ENCODE measurements at regions not wholly inside any gene's neighbourhood (a gene's known extent, or its start where the extent isn't known, plus 50 kb on each side); places are given as distances from the start of the nearest gene placed in this dataset.

GRCh38 chr4:176492646-176493302 is 173.0 kb downstream of the SPCS3 start:
- Histone ChIP-seq H3K4me1 (ENCODE audit: control insufficient read depth in 1 of 2, insufficient read depth in 2 of 2, low read length in 2 of 2) (no peaks in the 10 kb centered on the region), H3K27ac (ENCODE audit: low read depth, low read length) (no peak overlapping the region), H3K4me3 (replicated peaks in 1 of 2; ENCODE audit: low read depth in 1 of 2, low read length in 2 of 2) (no peak overlapping the region), H2AFZ (ENCODE audit: low read depth, low read length, poor library complexity, severe bottlenecking) (no peak overlapping the region), H3K79me2 (ENCODE audit: insufficient read depth, low read length) (no peaks in the 10 kb centered on the region), H4K20me1 (ENCODE audit: insufficient read depth) (no peaks in the 10 kb centered on the region), H3K4me2 (ENCODE audit: low read length) (no peak overlapping the region), H3K9me2 (ENCODE audit: insufficient read depth) (no peaks in the 10 kb centered on the region), H3K9me3 (ENCODE audit: control insufficient read depth in 1 of 2, insufficient read depth in 1 of 2, low read depth in 1 of 2, low read length in 2 of 2) (no peaks in the 10 kb centered on the region), H3K36me3 (ENCODE audit: control insufficient read depth in 1 of 2, insufficient read depth in 2 of 2, low read length in 2 of 2) (no peaks in the 10 kb centered on the region), H3K27me3 (ENCODE audit: insufficient read depth, low read length) (no peaks in the 10 kb centered on the region), H3K9ac (ENCODE audit: low read length) (no peak overlapping the region)
- no peak for ATAC-seq
- no TSS peak for BruUV-seq (replicated peaks)
- intact Hi-C loops (cut with micrococcal nuclease), result no loop called here
- DNase-seq (ENCODE audit: low read depth, low spot score), result no peak
- ChIA-PET RAD21 (ENCODE audit: low non-redundant PET in 1 of 2, low total read pairs in 2 of 2, uncharacterized antibody in 2 of 2, unreplicated experiment in 2 of 2) (no interaction called here), POLR2A (no interaction called here), CTCF (no interaction called here)
- TF ChIP-seq CEBPB (IDR thresholded peaks at IDR 0.05; ENCODE audit: low read depth) (no peak), EZH2 (IDR thresholded peaks at IDR 0.05) (no peak), CBX3 (IDR thresholded peaks at IDR 0.05; ENCODE audit: low read depth) (no peak), POLR2A (IDR thresholded peaks at IDR 0.05; ENCODE audit: borderline replicate concordance, extremely low read depth, insufficient read depth, insufficient read length) (no peak), JUND (IDR thresholded peaks at IDR 0.05) (no peak), FOSL1 (IDR thresholded peaks at IDR 0.05; ENCODE audit: low read depth) (no peak)

GRCh38 chr4:176498617-176499256 is 179.0 kb downstream of the SPCS3 start:
- ATAC-seq (no peak), DNase-seq (ENCODE audit: low read depth, low spot score) (no peak)
- no peak overlapping the region for H3K9ac ChIP-seq (ENCODE audit: low read length)
- ChIA-PET RAD21 (ENCODE audit: low non-redundant PET in 1 of 2, low total read pairs in 2 of 2, uncharacterized antibody in 2 of 2, unreplicated experiment in 2 of 2) (no interaction called here), POLR2A (no interaction called here), CTCF (no interaction called here)
- no peaks in the 10 kb centered on the region for H3K36me3 ChIP-seq (ENCODE audit: control insufficient read depth in 1 of 2, insufficient read depth in 2 of 2, low read length in 2 of 2)
- H3K4me3 ChIP-seq (replicated peaks in 1 of 2; ENCODE audit: low read depth in 1 of 2, low read length in 2 of 2), result no peak overlapping the region
- no peak overlapping the region for H3K27ac ChIP-seq (ENCODE audit: low read depth, low read length)
- H3K27me3 ChIP-seq (ENCODE audit: insufficient read depth, low read length), result no peaks in the 10 kb centered on the region
- H2AFZ ChIP-seq (ENCODE audit: low read depth, low read length, poor library complexity, severe bottlenecking), result no peak overlapping the region
- H3K9me2 ChIP-seq (ENCODE audit: insufficient read depth), result no peaks in the 10 kb centered on the region
- H3K4me2 ChIP-seq (ENCODE audit: low read length), result no peak overlapping the region
- intact Hi-C loops (cut with micrococcal nuclease), result no loop called here
- BruUV-seq (replicated peaks), result no TSS peak
- H3K79me2 ChIP-seq (ENCODE audit: insufficient read depth, low read length), result no peaks in the 10 kb centered on the region
- H3K9me3 ChIP-seq (ENCODE audit: control insufficient read depth in 1 of 2, insufficient read depth in 1 of 2, low read depth in 1 of 2, low read length in 2 of 2), result no peaks in the 10 kb centered on the region
- H4K20me1 ChIP-seq (ENCODE audit: insufficient read depth), result no peaks in the 10 kb centered on the region
- peaks cover 4 to 5% of the 10 kb centered on the region in 2 experiments; a peak in 2 of 4 replicates for H3K4me1 ChIP-seq (ENCODE audit: control insufficient read depth in 1 of 2, insufficient read depth in 2 of 2, low read length in 2 of 2)
- TF ChIP-seq FOSL1 (IDR thresholded peaks at IDR 0.05; ENCODE audit: low read depth), result no peak
- TF ChIP-seq POLR2A (IDR thresholded peaks at IDR 0.05; ENCODE audit: borderline replicate concordance, extremely low read depth, insufficient read depth, insufficient read length), result no peak
- TF ChIP-seq MAX (IDR thresholded peaks at IDR 0.05), result no peak
- no peak for TF ChIP-seq SP1 (IDR thresholded peaks at IDR 0.05; ENCODE audit: low read depth)
- no peak for TF ChIP-seq TCF7L2 (IDR thresholded peaks at IDR 0.05; ENCODE audit: borderline replicate concordance, extremely low read depth, insufficient read depth, insufficient read length)
- no peak for TF ChIP-seq ZBTB33 (IDR thresholded peaks at IDR 0.05; ENCODE audit: extremely low read depth, insufficient replicate concordance, low read length)
- no peak for TF ChIP-seq CTCF (IDR thresholded peaks at IDR 0.05 in 2 of 3, conservative IDR thresholded peaks at IDR 0.05 in 1 of 3; ENCODE audit: borderline replicate concordance in 1 of 3, insufficient read depth in 1 of 3, low read depth in 2 of 3, low read length in 2 of 3)
- TF ChIP-seq ZNF274 (IDR thresholded peaks at IDR 0.05; ENCODE audit: low read depth, low read length), result no peak
